ENCODE measurements at regions not wholly inside any gene's neighbourhood (a gene's known extent, or its start where the extent isn't known, plus 50 kb on each side); places are given as distances from the start of the nearest gene placed in this dataset.

DNA sequence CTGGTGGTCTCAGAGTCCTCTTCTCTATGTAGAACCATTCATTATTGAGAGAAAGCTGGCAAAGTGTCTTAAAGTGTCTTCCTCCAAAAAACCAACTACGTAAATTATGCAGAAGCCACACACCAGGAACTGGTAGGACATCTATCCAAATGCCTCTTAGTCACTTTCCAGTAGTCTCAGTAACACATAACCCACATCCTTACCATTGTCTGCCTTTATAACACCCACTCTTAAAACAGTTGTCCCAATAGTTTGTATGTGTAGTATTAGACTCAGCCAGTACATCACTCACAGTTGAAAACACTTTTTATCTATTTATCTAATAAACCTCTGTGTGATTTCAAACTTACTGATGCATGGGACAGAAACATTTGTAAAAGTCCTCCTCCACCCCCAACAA is 143.6 kb upstream of the HNRNPA3 start:
- Mint-ChIP-seq H3K27me3 (ENCODE audit: insufficient read depth, unreplicated experiment) (peaks cover 13% of the 10 kb centered on the region), H3K4me1 (ENCODE audit: low read depth, unreplicated experiment) (no peaks in the 10 kb centered on the region), H3K36me3 (ENCODE audit: insufficient read depth, unreplicated experiment) (no peaks in the 10 kb centered on the region), H3K27ac (ENCODE audit: unreplicated experiment) (no peak overlapping the region), H3K4me3 (ENCODE audit: unreplicated experiment) (no peak overlapping the region), H3K9me3 (ENCODE audit: unreplicated experiment) (no peaks in the 10 kb centered on the region)
- Histone ChIP-seq H3K4me1 (no peaks in the 10 kb centered on the region), H3K4me3 (ENCODE audit: low read depth, low read length) (no peak overlapping the region), H3K9me3 (no peaks in the 10 kb centered on the region), H3K27me3 (replicated peaks; ENCODE audit: control insufficient read depth, insufficient read depth, low read length) (no peaks in the 10 kb centered on the region), H3K36me3 (ENCODE audit: control insufficient read depth, insufficient read depth, low read length) (no peaks in the 10 kb centered on the region)
- TF ChIP-seq, protein P1, sequence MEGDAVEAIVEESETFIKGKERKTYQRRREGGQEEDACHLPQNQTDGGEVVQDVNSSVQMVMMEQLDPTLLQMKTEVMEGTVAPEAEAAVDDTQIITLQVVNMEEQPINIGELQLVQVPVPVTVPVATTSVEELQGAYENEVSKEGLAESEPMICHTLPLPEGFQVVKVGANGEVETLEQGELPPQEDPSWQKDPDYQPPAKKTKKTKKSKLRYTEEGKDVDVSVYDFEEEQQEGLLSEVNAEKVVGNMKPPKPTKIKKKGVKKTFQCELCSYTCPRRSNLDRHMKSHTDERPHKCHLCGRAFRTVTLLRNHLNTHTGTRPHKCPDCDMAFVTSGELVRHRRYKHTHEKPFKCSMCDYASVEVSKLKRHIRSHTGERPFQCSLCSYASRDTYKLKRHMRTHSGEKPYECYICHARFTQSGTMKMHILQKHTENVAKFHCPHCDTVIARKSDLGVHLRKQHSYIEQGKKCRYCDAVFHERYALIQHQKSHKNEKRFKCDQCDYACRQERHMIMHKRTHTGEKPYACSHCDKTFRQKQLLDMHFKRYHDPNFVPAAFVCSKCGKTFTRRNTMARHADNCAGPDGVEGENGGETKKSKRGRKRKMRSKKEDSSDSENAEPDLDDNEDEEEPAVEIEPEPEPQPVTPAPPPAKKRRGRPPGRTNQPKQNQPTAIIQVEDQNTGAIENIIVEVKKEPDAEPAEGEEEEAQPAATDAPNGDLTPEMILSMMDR (IDR thresholded peaks at IDR 0.05; ENCODE audit: insufficient read depth in 1 of 2, low read depth in 1 of 2, low read length in 1 of 2, severe bottlenecking in 1 of 2, unreplicated experiment in 1 of 2): no peak
- no TSS peak for BruUV-seq (replicated peaks)
- ChIA-PET POLR2A (no interaction called here), CTCF (no interaction called here)
- intact Hi-C loops (cut with micrococcal nuclease; ENCODE audit: unreplicated experiment): no loop called here
- no peak for DNase-seq

GRCh38 chr2:177072090-177072489 is 140.5 kb upstream of the HNRNPA3 start:
- no TSS peak for BruUV-seq (replicated peaks)

GRCh38 chr2:177073611-177074010 is 139.0 kb upstream of the HNRNPA3 start:
- H3K9me3 ChIP-seq: no peaks in the 10 kb centered on the region
- POLR2A ChIA-PET: no interaction called here
- Mint-ChIP-seq H3K27me3 (ENCODE audit: insufficient read depth, unreplicated experiment) (peaks cover 14% of the 10 kb centered on the region), H3K4me1 (ENCODE audit: low read depth, unreplicated experiment) (no peaks in the 10 kb centered on the region), H3K4me3 (ENCODE audit: unreplicated experiment) (no peak overlapping the region), H3K27ac (ENCODE audit: unreplicated experiment) (no peak overlapping the region), H3K9me3 (ENCODE audit: unreplicated experiment) (no peaks in the 10 kb centered on the region), H3K36me3 (ENCODE audit: insufficient read depth, unreplicated experiment) (no peaks in the 10 kb centered on the region)
- H3K4me3 ChIP-seq (ENCODE audit: low read depth, low read length): no peak overlapping the region
- intact Hi-C loops (cut with micrococcal nuclease; ENCODE audit: unreplicated experiment): no loop called here
- CTCF ChIA-PET: no interaction called here
- no peak for DNase-seq
- no peaks in the 10 kb centered on the region for H3K27me3 ChIP-seq (replicated peaks; ENCODE audit: control insufficient read depth, insufficient read depth, low read length)
- H3K4me1 ChIP-seq: no peaks in the 10 kb centered on the region
- TF ChIP-seq, protein P1 (IDR thresholded peaks at IDR 0.05; ENCODE audit: insufficient read depth in 1 of 2, low read depth in 1 of 2, low read length in 1 of 2, severe bottlenecking in 1 of 2, unreplicated experiment in 1 of 2): no peak
- no TSS peak for BruUV-seq (replicated peaks)
- H3K36me3 ChIP-seq (ENCODE audit: control insufficient read depth, insufficient read depth, low read length): no peaks in the 10 kb centered on the region

More at GRCh38 chr2:177072090-177072489, 140.5 kb upstream of the HNRNPA3 start:
- intact Hi-C loops (cut with micrococcal nuclease; ENCODE audit: unreplicated experiment): no loop called here
- Mint-ChIP-seq H3K9me3 (ENCODE audit: unreplicated experiment) (no peaks in the 10 kb centered on the region), H3K4me3 (ENCODE audit: unreplicated experiment) (no peak overlapping the region), H3K4me1 (ENCODE audit: low read depth, unreplicated experiment) (no peaks in the 10 kb centered on the region), H3K27me3 (ENCODE audit: insufficient read depth, unreplicated experiment) (peaks cover 11% of the 10 kb centered on the region), H3K36me3 (ENCODE audit: insufficient read depth, unreplicated experiment) (no peaks in the 10 kb centered on the region), H3K27ac (ENCODE audit: unreplicated experiment) (no peak overlapping the region)
- Histone ChIP-seq H3K4me3 (ENCODE audit: low read depth, low read length) (no peak overlapping the region), H3K4me1 (no peaks in the 10 kb centered on the region), H3K27me3 (replicated peaks; ENCODE audit: control insufficient read depth, insufficient read depth, low read length) (no peaks in the 10 kb centered on the region), H3K36me3 (ENCODE audit: control insufficient read depth, insufficient read depth, low read length) (no peaks in the 10 kb centered on the region), H3K9me3 (no peaks in the 10 kb centered on the region)
- TF ChIP-seq, protein P1 (IDR thresholded peaks at IDR 0.05; ENCODE audit: insufficient read depth in 1 of 2, low read depth in 1 of 2, low read length in 1 of 2, severe bottlenecking in 1 of 2, unreplicated experiment in 1 of 2): no peak
- CTCF ChIA-PET: no interaction called here
- POLR2A ChIA-PET: no interaction called here
- DNase-seq: no peak

Data from Caco-2 (cell line).